ENCODE measurements at regions not wholly inside any gene's neighbourhood (a gene's known extent, or its start where the extent isn't known, plus 50 kb on each side); places are given as distances from the start of the nearest gene placed in this dataset.
"Not testable (repeated sequence)": the region's sequence is repeated elsewhere in the genome, so short reads cannot be mapped to it uniquely, and the experiment has no call there.

GRCh38 chr3:107224026-107224596 is 153.1 kb upstream of the CCDC54 start:
- no peak overlapping the region for H3K4me3 ChIP-seq (ENCODE audit: low read depth in 1 of 2, low read length in 2 of 2)
- H3K27ac ChIP-seq (ENCODE audit: low read depth in 2 of 2, low read length in 1 of 2): no peak overlapping the region
- 57 to 72% methylated on average over 2 of the region's 2 CpGs for WGBS, 2 donors
- no peaks in the 10 kb centered on the region for H3K27me3 ChIP-seq (ENCODE audit: control insufficient read depth in 1 of 2, insufficient read depth in 2 of 2, low read length in 2 of 2)
- H3K4me1 ChIP-seq (ENCODE audit: control insufficient read depth in 2 of 2, insufficient read depth in 2 of 2, low read length in 1 of 2): no peaks in the 10 kb centered on the region
- no peaks in the 10 kb centered on the region for H3K9me3 ChIP-seq (ENCODE audit: control insufficient read depth in 2 of 2, insufficient read depth in 1 of 2, low read depth in 1 of 2, low read length in 1 of 2)
- H3K36me3 ChIP-seq (ENCODE audit: control insufficient read depth in 2 of 2, insufficient read depth in 2 of 2, low read length in 1 of 2): no peaks in the 10 kb centered on the region

- H3K36me3 ChIP-seq (ENCODE audit: control insufficient read depth in 2 of 2, insufficient read depth in 2 of 2, low read length in 1 of 2): no peaks in the 10 kb centered on the region
- no peaks in the 10 kb centered on the region for H3K27me3 ChIP-seq (ENCODE audit: control insufficient read depth in 1 of 2, insufficient read depth in 2 of 2, low read length in 2 of 2)
- no peak overlapping the region for H3K4me3 ChIP-seq (ENCODE audit: low read depth in 1 of 2, low read length in 2 of 2)
- 85 to 87% methylated on average over 1 of the region's 1 CpG for WGBS, 2 donors
- no peaks in the 10 kb centered on the region for H3K9me3 ChIP-seq (ENCODE audit: control insufficient read depth in 2 of 2, insufficient read depth in 1 of 2, low read depth in 1 of 2, low read length in 1 of 2)
- no peak overlapping the region for H3K27ac ChIP-seq (ENCODE audit: low read depth in 2 of 2, low read length in 1 of 2)
- H3K4me1 ChIP-seq (ENCODE audit: control insufficient read depth in 2 of 2, insufficient read depth in 2 of 2, low read length in 1 of 2): no peaks in the 10 kb centered on the region
These were observed 150.1 kb upstream of the CCDC54 start for GRCh38 chr3:107227091-107227490.

- not testable (repeated sequence) for H3K27me3 ChIP-seq (ENCODE audit: control insufficient read depth in 1 of 2, insufficient read depth in 2 of 2, low read length in 2 of 2); H3K4me3 ChIP-seq (ENCODE audit: low read depth in 1 of 2, low read length in 2 of 2); H3K9me3 ChIP-seq (ENCODE audit: control insufficient read depth in 2 of 2, insufficient read depth in 1 of 2, low read depth in 1 of 2, low read length in 1 of 2); H3K27ac ChIP-seq (ENCODE audit: low read depth in 2 of 2, low read length in 1 of 2); H3K36me3 ChIP-seq (ENCODE audit: control insufficient read depth in 2 of 2, insufficient read depth in 2 of 2, low read length in 1 of 2); H3K4me1 ChIP-seq (ENCODE audit: control insufficient read depth in 2 of 2, insufficient read depth in 2 of 2, low read length in 1 of 2)
- WGBS, 2 donors: 95% methylated on average over 4 of the region's 4 CpGs
These were observed 143.4 kb upstream of the CCDC54 start for GRCh38 chr3:107233877-107234276.

- H3K36me3 ChIP-seq (ENCODE audit: control insufficient read depth in 2 of 2, insufficient read depth in 2 of 2, low read length in 1 of 2): no peaks in the 10 kb centered on the region
- H3K27ac ChIP-seq (ENCODE audit: low read depth in 2 of 2, low read length in 1 of 2): no peak overlapping the region
- no peaks in the 10 kb centered on the region for H3K4me1 ChIP-seq (ENCODE audit: control insufficient read depth in 2 of 2, insufficient read depth in 2 of 2, low read length in 1 of 2)
- WGBS, 2 donors: 35 to 36% methylated on average over 13 of the region's 13 CpGs
- no peaks in the 10 kb centered on the region for H3K27me3 ChIP-seq (ENCODE audit: control insufficient read depth in 1 of 2, insufficient read depth in 2 of 2, low read length in 2 of 2)
- H3K4me3 ChIP-seq (ENCODE audit: low read depth in 1 of 2, low read length in 2 of 2): peak overlapping the region in 1 of 2 donors; percentile 59
- H3K9me3 ChIP-seq (ENCODE audit: control insufficient read depth in 2 of 2, insufficient read depth in 1 of 2, low read depth in 1 of 2, low read length in 1 of 2): no peaks in the 10 kb centered on the region
These were observed 141.9 kb upstream of the CCDC54 start for GRCh38 chr3:107235193-107235927.

- no peaks in the 10 kb centered on the region for H3K9me3 ChIP-seq (ENCODE audit: control insufficient read depth in 2 of 2, insufficient read depth in 1 of 2, low read depth in 1 of 2, low read length in 1 of 2)
- H3K4me1 ChIP-seq (ENCODE audit: control insufficient read depth in 2 of 2, insufficient read depth in 2 of 2, low read length in 1 of 2): no peaks in the 10 kb centered on the region
- H3K27ac ChIP-seq (ENCODE audit: low read depth in 2 of 2, low read length in 1 of 2): no peak overlapping the region
- WGBS, 2 donors: 1% methylated on average over 5 of the region's 5 CpGs
- peak overlapping the region in 1 of 2 donors; percentile 59 for H3K4me3 ChIP-seq (ENCODE audit: low read depth in 1 of 2, low read length in 2 of 2)
- no peaks in the 10 kb centered on the region for H3K27me3 ChIP-seq (ENCODE audit: control insufficient read depth in 1 of 2, insufficient read depth in 2 of 2, low read length in 2 of 2)
- no peaks in the 10 kb centered on the region for H3K36me3 ChIP-seq (ENCODE audit: control insufficient read depth in 2 of 2, insufficient read depth in 2 of 2, low read length in 1 of 2)
These were observed 141.3 kb upstream of the CCDC54 start for GRCh38 chr3:107235928-107236315.

- 88 to 92% methylated on average over 4 of the region's 4 CpGs for WGBS, 2 donors
- Histone ChIP-seq H3K4me3 (ENCODE audit: low read depth in 1 of 2, low read length in 2 of 2) (no peak overlapping the region), H3K27ac (ENCODE audit: low read depth in 2 of 2, low read length in 1 of 2) (no peak overlapping the region), H3K36me3 (ENCODE audit: control insufficient read depth in 2 of 2, insufficient read depth in 2 of 2, low read length in 1 of 2) (no peaks in the 10 kb centered on the region), H3K9me3 (ENCODE audit: control insufficient read depth in 2 of 2, insufficient read depth in 1 of 2, low read depth in 1 of 2, low read length in 1 of 2) (no peaks in the 10 kb centered on the region), H3K4me1 (ENCODE audit: control insufficient read depth in 2 of 2, insufficient read depth in 2 of 2, low read length in 1 of 2) (no peaks in the 10 kb centered on the region), H3K27me3 (ENCODE audit: control insufficient read depth in 1 of 2, insufficient read depth in 2 of 2, low read length in 2 of 2) (no peaks in the 10 kb centered on the region)
These were observed 140.4 kb upstream of the CCDC54 start for GRCh38 chr3:107236655-107237337.

- WGBS, 2 donors: 88 to 90% methylated on average over 2 of the region's 2 CpGs
These were observed 138.5 kb upstream of the CCDC54 start for GRCh38 chr3:107238787-107239186.

GRCh38 chr3:107239703-107240102 is 137.5 kb upstream of the CCDC54 start:
- H3K27ac ChIP-seq (ENCODE audit: low read depth in 2 of 2, low read length in 1 of 2): no peak overlapping the region
- H3K36me3 ChIP-seq (ENCODE audit: control insufficient read depth in 2 of 2, insufficient read depth in 2 of 2, low read length in 1 of 2): no peaks in the 10 kb centered on the region
- H3K4me3 ChIP-seq (ENCODE audit: low read depth in 1 of 2, low read length in 2 of 2): peak overlapping the region in 1 of 2 donors; percentile 76

More at GRCh38 chr3:107238787-107239186, 138.5 kb upstream of the CCDC54 start:
- Histone ChIP-seq H3K9me3 (ENCODE audit: control insufficient read depth in 2 of 2, insufficient read depth in 1 of 2, low read depth in 1 of 2, low read length in 1 of 2) (no peaks in the 10 kb centered on the region), H3K4me3 (ENCODE audit: low read depth in 1 of 2, low read length in 2 of 2) (no peak overlapping the region), H3K36me3 (ENCODE audit: control insufficient read depth in 2 of 2, insufficient read depth in 2 of 2, low read length in 1 of 2) (no peaks in the 10 kb centered on the region), H3K27me3 (ENCODE audit: control insufficient read depth in 1 of 2, insufficient read depth in 2 of 2, low read length in 2 of 2) (no peaks in the 10 kb centered on the region), H3K27ac (ENCODE audit: low read depth in 2 of 2, low read length in 1 of 2) (no peak overlapping the region), H3K4me1 (ENCODE audit: control insufficient read depth in 2 of 2, insufficient read depth in 2 of 2, low read length in 1 of 2) (no peaks in the 10 kb centered on the region)

GRCh38 chr3:107240183-107241091 is 136.8 kb upstream of the CCDC54 start:
- H3K36me3 ChIP-seq (ENCODE audit: control insufficient read depth in 2 of 2, insufficient read depth in 2 of 2, low read length in 1 of 2): no peaks in the 10 kb centered on the region
- 1% methylated on average over 57 to 59 of the region's 59 CpGs for WGBS, 2 donors

More at GRCh38 chr3:107239703-107240102, 137.5 kb upstream of the CCDC54 start:
- no peaks in the 10 kb centered on the region for H3K27me3 ChIP-seq (ENCODE audit: control insufficient read depth in 1 of 2, insufficient read depth in 2 of 2, low read length in 2 of 2)
- WGBS, 2 donors: 87 to 88% methylated on average over 4 of the region's 4 CpGs
- no peaks in the 10 kb centered on the region for H3K9me3 ChIP-seq (ENCODE audit: control insufficient read depth in 2 of 2, insufficient read depth in 1 of 2, low read depth in 1 of 2, low read length in 1 of 2)
- no peaks in the 10 kb centered on the region for H3K4me1 ChIP-seq (ENCODE audit: control insufficient read depth in 2 of 2, insufficient read depth in 2 of 2, low read length in 1 of 2)

More at GRCh38 chr3:107240183-107241091, 136.8 kb upstream of the CCDC54 start:
- H3K27me3 ChIP-seq (ENCODE audit: control insufficient read depth in 1 of 2, insufficient read depth in 2 of 2, low read length in 2 of 2): no peaks in the 10 kb centered on the region
- H3K9me3 ChIP-seq (ENCODE audit: control insufficient read depth in 2 of 2, insufficient read depth in 1 of 2, low read depth in 1 of 2, low read length in 1 of 2): no peaks in the 10 kb centered on the region
- no peaks in the 10 kb centered on the region for H3K4me1 ChIP-seq (ENCODE audit: control insufficient read depth in 2 of 2, insufficient read depth in 2 of 2, low read length in 1 of 2)
- peak overlapping the region; percentile 38 to 72 for H3K27ac ChIP-seq (ENCODE audit: low read depth in 2 of 2, low read length in 1 of 2)
- H3K4me3 ChIP-seq (ENCODE audit: low read depth in 1 of 2, low read length in 2 of 2): peak overlapping the region; percentile 63 to 76
